ENCODE measurements at regions not wholly inside any gene's neighbourhood (a gene's known extent, or its start where the extent isn't known, plus 50 kb on each side); places are given as distances from the start of the nearest gene placed in this dataset.

- Mint-ChIP-seq H3K4me1 (peaks cover 33% of the 10 kb centered on the region), H3K9me3 (peaks cover 2% of the 10 kb centered on the region), H3K27me3 (ENCODE audit: insufficient read depth, low read depth) (no peaks in the 10 kb centered on the region), H3K4me3 (no peak overlapping the region), H3K27ac (no peak overlapping the region), H3K36me3 (no peaks in the 10 kb centered on the region)
- H3K27ac ChIP-seq = no peak overlapping the region
- H3F3A ChIP-seq (ENCODE audit: low read depth) = peaks cover 6% of the 10 kb centered on the region
- H2AFZ ChIP-seq (replicated peaks) = no peak overlapping the region
- TF ChIP-seq CTCF (IDR thresholded peaks at IDR 0.05) (no peak), EZH2 (IDR thresholded peaks at IDR 0.05) (no peak), EZH2phosphoT487 (IDR thresholded peaks at IDR 0.05) (no peak)
- no peak for DNase-seq (ENCODE audit: low spot score)
- peaks cover 27% of the 10 kb centered on the region for H3K4me1 ChIP-seq
- H3K27me3 ChIP-seq = no peaks in the 10 kb centered on the region
- no peaks in the 10 kb centered on the region for H3K79me2 ChIP-seq (ENCODE audit: low read depth)
- no peaks in the 10 kb centered on the region for H4K20me1 ChIP-seq (ENCODE audit: low read depth)
- no peaks in the 10 kb centered on the region for H3K9me3 ChIP-seq (ENCODE audit: low read depth)
- no peak overlapping the region for H3K4me3 ChIP-seq
- H3K4me2 ChIP-seq = no peak overlapping the region
- H3K9ac ChIP-seq = no peak overlapping the region
- no peaks in the 10 kb centered on the region for H3K36me3 ChIP-seq
Measured at GRCh38 chr5:57839025-57839424, 356.4 kb upstream of the ACTBL2 start.

GRCh38 chr5:57836921-57837320 is 354.3 kb upstream of the ACTBL2 start:
- Histone ChIP-seq H4K20me1 (ENCODE audit: low read depth) (no peaks in the 10 kb centered on the region), H2AFZ (replicated peaks) (no peak overlapping the region), H3K27ac (no peak overlapping the region), H3K9me3 (ENCODE audit: low read depth) (no peaks in the 10 kb centered on the region), H3K36me3 (no peaks in the 10 kb centered on the region), H3F3A (ENCODE audit: low read depth) (peaks cover 6% of the 10 kb centered on the region), H3K4me2 (no peak overlapping the region), H3K27me3 (no peaks in the 10 kb centered on the region), H3K4me1 (peaks cover 25% of the 10 kb centered on the region), H3K4me3 (no peak overlapping the region), H3K9ac (no peak overlapping the region), H3K79me2 (ENCODE audit: low read depth) (no peaks in the 10 kb centered on the region)
- DNase-seq (ENCODE audit: low spot score) = no peak
- TF ChIP-seq EZH2 (IDR thresholded peaks at IDR 0.05) = no peak
- TF ChIP-seq CTCF (IDR thresholded peaks at IDR 0.05) = no peak
- no peak for TF ChIP-seq EZH2phosphoT487 (IDR thresholded peaks at IDR 0.05)
- H3K9me3 Mint-ChIP-seq = peaks cover 2% of the 10 kb centered on the region
- no peak overlapping the region for H3K27ac Mint-ChIP-seq
- peaks cover 27% of the 10 kb centered on the region for H3K4me1 Mint-ChIP-seq
- no peaks in the 10 kb centered on the region for H3K27me3 Mint-ChIP-seq (ENCODE audit: insufficient read depth, low read depth)
- H3K36me3 Mint-ChIP-seq = no peaks in the 10 kb centered on the region
- H3K4me3 Mint-ChIP-seq = no peak overlapping the region

- Histone ChIP-seq H3K27ac (no peak overlapping the region), H4K20me1 (ENCODE audit: low read depth) (no peaks in the 10 kb centered on the region), H2AFZ (replicated peaks) (no peak overlapping the region), H3K4me2 (no peak overlapping the region), H3K4me3 (no peak overlapping the region), H3K9ac (no peak overlapping the region), H3F3A (ENCODE audit: low read depth) (peaks cover 6% of the 10 kb centered on the region), H3K79me2 (ENCODE audit: low read depth) (no peaks in the 10 kb centered on the region), H3K27me3 (no peaks in the 10 kb centered on the region), H3K4me1 (peaks cover 19% of the 10 kb centered on the region), H3K36me3 (no peaks in the 10 kb centered on the region), H3K9me3 (ENCODE audit: low read depth) (no peaks in the 10 kb centered on the region)
- H3K9me3 Mint-ChIP-seq = peaks cover 2% of the 10 kb centered on the region
- TF ChIP-seq EZH2 (IDR thresholded peaks at IDR 0.05) (no peak), CTCF (IDR thresholded peaks at IDR 0.05) (no peak), EZH2phosphoT487 (IDR thresholded peaks at IDR 0.05) (no peak)
- H3K27ac Mint-ChIP-seq = no peak overlapping the region
- no peak overlapping the region for H3K4me3 Mint-ChIP-seq
- peaks cover 21% of the 10 kb centered on the region for H3K4me1 Mint-ChIP-seq
- no peaks in the 10 kb centered on the region for H3K27me3 Mint-ChIP-seq (ENCODE audit: insufficient read depth, low read depth)
- DNase-seq (ENCODE audit: low spot score) = no peak
- H3K36me3 Mint-ChIP-seq = no peaks in the 10 kb centered on the region
Measured at GRCh38 chr5:57836331-57836730, 353.7 kb upstream of the ACTBL2 start.
